Mesothelial cell of epicardium (in vitro differentiated cells): ENCODE measurements at regions not wholly inside any gene's neighbourhood (a gene's known extent, or its start where the extent isn't known, plus 50 kb on each side); places are given as distances from the start of the nearest gene placed in this dataset.
A peak's percentile ranks its signal among the peaks of the same experiment; 100 is the strongest.

Experiments
- DNase-seq, 2 experiments: peaks; one replicate each; pipeline ENCODE4 v3.0.0; 2021; ENCODE audit warnings: low spot score in 2 of 2; ENCODE audit not compliant: unreplicated experiment in 2 of 2
- H3K27ac Mint-ChIP-seq: 2 replicates; pipeline ENCODE4 v1.8.0; 2021; ENCODE audit warnings: mixed read lengths
- H3K27me3 Mint-ChIP-seq: 2 replicates; pipeline ENCODE4 v1.8.0; 2021; ENCODE audit warnings: low read depth, mixed read lengths
- H3K36me3 Mint-ChIP-seq: 2 replicates; pipeline ENCODE4 v1.8.0; 2021; ENCODE audit warnings: mixed read lengths
- H3K4me1 Mint-ChIP-seq: 2 replicates; pipeline ENCODE4 v1.8.0; 2021; ENCODE audit warnings: mixed read lengths
- H3K4me3 Mint-ChIP-seq: 2 replicates; pipeline ENCODE4 v1.8.0; 2021; ENCODE audit warnings: mild to moderate bottlenecking, moderate library complexity, mixed read lengths
- H3K9me3 Mint-ChIP-seq: 2 replicates; pipeline ENCODE4 v1.8.0; 2021; ENCODE audit warnings: mixed read lengths
- CTCF ChIP-seq: fragments of 200-600 bp; sonication (generic); IDR thresholded peaks from one replicate; pipeline ENCODE4 v1.5.0; 2021; ENCODE audit warnings: antibody characterized with exemption; ENCODE audit not compliant: unreplicated experiment

GRCh38 chr2:22902662-22903165 lies 482.3 kb upstream of the KLHL29 start:
- Mint-ChIP-seq H3K36me3 (no peaks in the 10 kb centered on the region), H3K4me3 (no peak overlapping the region), H3K27me3 (peaks cover 23% of the 10 kb centered on the region), H3K9me3 (no peaks in the 10 kb centered on the region), H3K4me1 (peaks cover 3% of the 10 kb centered on the region), H3K27ac (no peak overlapping the region)
- no peak for TF ChIP-seq CTCF
- no peak for DNase-seq

- no peak overlapping the region for H3K4me3 Mint-ChIP-seq
- no peak for TF ChIP-seq CTCF
- H3K9me3 Mint-ChIP-seq, result no peaks in the 10 kb centered on the region
- H3K4me1 Mint-ChIP-seq, result peaks cover 3% of the 10 kb centered on the region
- DNase-seq, result no peak
- H3K27me3 Mint-ChIP-seq, result peaks cover 23% of the 10 kb centered on the region
- H3K27ac Mint-ChIP-seq, result no peak overlapping the region
- no peaks in the 10 kb centered on the region for H3K36me3 Mint-ChIP-seq
Measured at GRCh38 chr2:22903616-22904015, 481.4 kb upstream of the KLHL29 start.

- no peak overlapping the region for H3K27ac Mint-ChIP-seq
Measured at GRCh38 chr2:22904126-22904684, 480.8 kb upstream of the KLHL29 start.

GRCh38 chr2:22907330-22907729 lies 477.6 kb upstream of the KLHL29 start:
- H3K36me3 Mint-ChIP-seq, result no peaks in the 10 kb centered on the region
- H3K27ac Mint-ChIP-seq, result no peak overlapping the region
- H3K9me3 Mint-ChIP-seq, result no peaks in the 10 kb centered on the region
- TF ChIP-seq CTCF, result no peak
- no peaks in the 10 kb centered on the region for H3K4me1 Mint-ChIP-seq
- DNase-seq, result no peak
- H3K27me3 Mint-ChIP-seq, result peaks cover 27% of the 10 kb centered on the region
- no peak overlapping the region for H3K4me3 Mint-ChIP-seq

More at GRCh38 chr2:22904126-22904684, 480.8 kb upstream of the KLHL29 start:
- peak; percentile 25 to 63 for DNase-seq
- H3K36me3 Mint-ChIP-seq, result no peaks in the 10 kb centered on the region
- no peak overlapping the region for H3K4me3 Mint-ChIP-seq
- H3K27me3 Mint-ChIP-seq, result peaks cover 24% of the 10 kb centered on the region
- peaks cover 3% of the 10 kb centered on the region for H3K4me1 Mint-ChIP-seq
- no peaks in the 10 kb centered on the region for H3K9me3 Mint-ChIP-seq
- TF ChIP-seq CTCF, result peak; percentile 60

GRCh38 chr2:22912398-22912797 lies 472.6 kb upstream of the KLHL29 start:
- H3K4me1 Mint-ChIP-seq, result no peaks in the 10 kb centered on the region
- no peak for TF ChIP-seq CTCF
- no peak for DNase-seq
- H3K9me3 Mint-ChIP-seq, result no peaks in the 10 kb centered on the region
- H3K4me3 Mint-ChIP-seq, result no peak overlapping the region
- no peaks in the 10 kb centered on the region for H3K36me3 Mint-ChIP-seq
- peaks cover 24% of the 10 kb centered on the region for H3K27me3 Mint-ChIP-seq
- no peak overlapping the region for H3K27ac Mint-ChIP-seq

- Mint-ChIP-seq H3K36me3 (no peaks in the 10 kb centered on the region), H3K27me3 (peaks cover 29% of the 10 kb centered on the region), H3K4me3 (no peak overlapping the region), H3K27ac (no peak overlapping the region), H3K9me3 (no peaks in the 10 kb centered on the region), H3K4me1 (no peaks in the 10 kb centered on the region)
- no peak for TF ChIP-seq CTCF
- DNase-seq, result no peak
Measured at GRCh38 chr2:22929998-22930397, 455.0 kb upstream of the KLHL29 start.
